Panc1 (cell line): ENCODE measurements at regions not wholly inside any gene's neighbourhood (a gene's known extent, or its start where the extent isn't known, plus 50 kb on each side); places are given as distances from the start of the nearest gene placed in this dataset.
A peak's percentile ranks its signal among the peaks of the same experiment; 100 is the strongest.

Experiments used
- ATAC-seq: fragments of 200-7000 bp; cut with Tn5 transposase; 2 replicates; pipeline ENCODE4 v1.9.1; 2020; ENCODE audit warnings: mild to moderate bottlenecking, moderate library complexity
- BruUV-seq: library from RNA; stranded (reverse); fragments of 400-500 nt; replicated peaks from 2 replicates; lab custom pipeline; 2021; lab: Mats Ljungman, UMichigan
- CTCF ChIA-PET: fragments of 300-600 bp; sonication (Branson Sonifier 250); formaldehyde crosslinking; loops from one replicate; lab custom pipeline; 2022; ENCODE audit warnings: antibody characterized with exemption; lab: Charles Lee
- POLR2A ChIA-PET: fragments of 300-600 bp; sonication (Branson Sonifier 250); formaldehyde crosslinking; loops from one replicate; lab custom pipeline; 2022; ENCODE audit warnings: antibody characterized with exemption; lab: Charles Lee
- DNase-seq: peaks from one replicate; pipeline ENCODE4 v3.0.0-alpha.2; 2010; ENCODE audit warnings: low read depth, low spot score
- H3K27ac ChIP-seq: 2 replicates; pipeline ENCODE4 v1.5.1; 2011; ENCODE audit warnings: mild to moderate bottlenecking, low read length, inconsistent platforms
- H3K27me3 ChIP-seq: fragments of 200-500 bp; sonication (Bioruptor generic); 2 replicates; pipeline ENCODE4 v1.6.0; 2014; ENCODE audit warnings: low read length, inconsistent platforms; ENCODE audit not compliant: control insufficient read depth, insufficient read depth
- H3K36me3 ChIP-seq: fragments of 200-500 bp; sonication (Bioruptor generic); 2 replicates; pipeline ENCODE4 v1.5.1; 2014; ENCODE audit warnings: inconsistent platforms, mild to moderate bottlenecking, low read length, moderate library complexity; ENCODE audit not compliant: control insufficient read depth, insufficient read depth
- H3K4me1 ChIP-seq: 2 replicates; pipeline ENCODE4 v1.5.1; 2011; ENCODE audit warnings: inconsistent platforms, mild to moderate bottlenecking, low read length, moderate library complexity; ENCODE audit not compliant: control insufficient read depth, insufficient read depth
- H3K4me3 ChIP-seq, 2 experiments: 2 replicates each; pipeline ENCODE4 v1.5.1; 2011 to 2012; ENCODE audit warnings: low read depth in 2 of 2, low read length in 2 of 2, mild to moderate bottlenecking in 2 of 2, inconsistent platforms in 1 of 2, moderate library complexity in 1 of 2
- H3K9me3 ChIP-seq: fragments of 200-500 bp; sonication (Bioruptor generic); 2 replicates; pipeline ENCODE4 v1.5.1; 2014; ENCODE audit warnings: low read depth, mild to moderate bottlenecking, inconsistent platforms, low read length, moderate library complexity; ENCODE audit not compliant: control insufficient read depth, insufficient read depth
- CTCF ChIP-seq: fragments of 450-650 bp; IDR thresholded peaks from 2 replicates; pipeline ENCODE4 v1.5.1; 2017; ENCODE audit warnings: mild to moderate bottlenecking
- POLR2AphosphoS5 ChIP-seq: IDR thresholded peaks from 2 replicates; pipeline ENCODE4 v1.6.1; 2012; ENCODE audit warnings: mild to moderate bottlenecking, low read depth, low read length, moderate library complexity
- REST ChIP-seq, 2 experiments: IDR thresholded peaks; 2 replicates each; pipeline ENCODE4 v1.6.1; 2011 to 2012; ENCODE audit warnings: low read depth in 2 of 2, control low read depth in 1 of 2, low read length in 1 of 2, mild to moderate bottlenecking in 1 of 2, moderate library complexity in 1 of 2; ENCODE audit not compliant: insufficient read depth in 1 of 2
- SIN3A ChIP-seq: IDR thresholded peaks from 2 replicates; pipeline ENCODE4 v1.6.1; 2012; ENCODE audit warnings: low read depth, mild to moderate bottlenecking, low read length, moderate library complexity, borderline replicate concordance; ENCODE audit not compliant: insufficient read depth
- TCF7L2 ChIP-seq: IDR thresholded peaks from 2 replicates; pipeline ENCODE4 v1.6.1; 2011; ENCODE audit warnings: mild to moderate bottlenecking, low read depth, low read length, inconsistent platforms
- in situ Hi-C: cut with HindIII; loops from 2 replicates; pipeline ENCODE4 v1.10.0; 2016; ENCODE audit warnings: low sequenced_read_pairs, low pct_unique_long_range_greater_than_20kb
- intact Hi-C: fragments of 100-400 bp; cut with micrococcal nuclease; formaldehyde crosslinking; loops from one replicate; pipeline ENCODE4 v1.10.0; 2022; ENCODE audit not compliant: unreplicated experiment

GRCh38 chr18:23337599-23338444 is 115.3 kb upstream of the RIOK3 start:
- Histone ChIP-seq H3K27me3 (no peaks in the 10 kb centered on the region), H3K4me3 (no peak overlapping the region), H3K36me3 (no peaks in the 10 kb centered on the region), H3K27ac (no peak overlapping the region), H3K4me1 (no peaks in the 10 kb centered on the region), H3K9me3 (no peaks in the 10 kb centered on the region)
- in situ Hi-C loops (no loop called here), intact Hi-C loops (no loop called here)
- ChIA-PET CTCF (no interaction called here), POLR2A (interaction anchor here (1.0 kb wide), 1 partner anchor 13 kb away, joined by 3 read pairs; no protein-coding TSS in a partner anchor)
- no TSS peak for BruUV-seq
- TF ChIP-seq POLR2AphosphoS5 (no peak), SIN3A (no peak), REST (IDR thresholded peaks at IDR 0.05; ENCODE audit: insufficient read depth in 1 of 2, low read depth in 2 of 2, low read length in 1 of 2) (no peak), CTCF (no peak; the same call in 1 of the 2 replicates), TCF7L2 (no peak)
- ATAC-seq (no peak; the same call in 1 of the 2 replicates), DNase-seq (no peak)

- CTCF ChIA-PET, result no interaction called here
- POLR2A ChIA-PET, result no interaction called here
Measured at GRCh38 chr18:23340661-23341060, 112.4 kb upstream of the RIOK3 start.

More at GRCh38 chr18:23340661-23341060, 112.4 kb upstream of the RIOK3 start:
- H3K27ac ChIP-seq, result peak overlapping the region; percentile 40; the same call in 1 of the 2 replicates
- H3K36me3 ChIP-seq, result no peaks in the 10 kb centered on the region
- H3K4me3 ChIP-seq, result no peak overlapping the region
- DNase-seq, result no peak
- no peaks in the 10 kb centered on the region for H3K4me1 ChIP-seq
- in situ Hi-C loops, result no loop called here
- no peaks in the 10 kb centered on the region for H3K9me3 ChIP-seq
- H3K27me3 ChIP-seq, result no peaks in the 10 kb centered on the region
- BruUV-seq, result no TSS peak
- no peak for ATAC-seq
- intact Hi-C loops, result no loop called here
- TF ChIP-seq TCF7L2, result no peak
- TF ChIP-seq CTCF, result no peak
- TF ChIP-seq REST (IDR thresholded peaks at IDR 0.05; ENCODE audit: insufficient read depth in 1 of 2, low read depth in 2 of 2, low read length in 1 of 2), result no peak
- no peak for TF ChIP-seq POLR2AphosphoS5
- TF ChIP-seq SIN3A, result no peak
